ENCODE measurements at regions not wholly inside any gene's neighbourhood (a gene's known extent, or its start where the extent isn't known, plus 50 kb on each side); places are given as distances from the start of the nearest gene placed in this dataset.

- intact Hi-C loops (cut with micrococcal nuclease; ENCODE audit: unreplicated experiment) = no loop called here
- Histone ChIP-seq H3K4me3 (ENCODE audit: low read depth, low read length, poor library complexity, severe bottlenecking) (no peak overlapping the region), H4K20me1 (ENCODE audit: insufficient read depth, low read length) (no peaks in the 10 kb centered on the region), H3K27ac (ENCODE audit: low read depth, low read length, poor library complexity, severe bottlenecking) (no peak overlapping the region), H3K36me3 (ENCODE audit: insufficient read depth, low read length) (no peaks in the 10 kb centered on the region), H3K9me2 (ENCODE audit: insufficient read depth, low read length) (no peaks in the 10 kb centered on the region), H3K4me1 (ENCODE audit: insufficient read depth, low read length, poor library complexity, severe bottlenecking) (no peaks in the 10 kb centered on the region), H3K4me2 (ENCODE audit: low read length) (no peak overlapping the region), H2AFZ (ENCODE audit: low read length) (no peak overlapping the region), H3K9me3 (ENCODE audit: low read length) (no peaks in the 10 kb centered on the region), H3K79me2 (ENCODE audit: insufficient read depth, low read depth, low read length) (no peaks in the 10 kb centered on the region)
- no peak for DNase-seq (ENCODE audit: low spot score)
- ChIA-PET POLR2A (no interaction called here), CTCF (ENCODE audit: unreplicated experiment) (no interaction called here)
- TF ChIP-seq, protein P1, sequence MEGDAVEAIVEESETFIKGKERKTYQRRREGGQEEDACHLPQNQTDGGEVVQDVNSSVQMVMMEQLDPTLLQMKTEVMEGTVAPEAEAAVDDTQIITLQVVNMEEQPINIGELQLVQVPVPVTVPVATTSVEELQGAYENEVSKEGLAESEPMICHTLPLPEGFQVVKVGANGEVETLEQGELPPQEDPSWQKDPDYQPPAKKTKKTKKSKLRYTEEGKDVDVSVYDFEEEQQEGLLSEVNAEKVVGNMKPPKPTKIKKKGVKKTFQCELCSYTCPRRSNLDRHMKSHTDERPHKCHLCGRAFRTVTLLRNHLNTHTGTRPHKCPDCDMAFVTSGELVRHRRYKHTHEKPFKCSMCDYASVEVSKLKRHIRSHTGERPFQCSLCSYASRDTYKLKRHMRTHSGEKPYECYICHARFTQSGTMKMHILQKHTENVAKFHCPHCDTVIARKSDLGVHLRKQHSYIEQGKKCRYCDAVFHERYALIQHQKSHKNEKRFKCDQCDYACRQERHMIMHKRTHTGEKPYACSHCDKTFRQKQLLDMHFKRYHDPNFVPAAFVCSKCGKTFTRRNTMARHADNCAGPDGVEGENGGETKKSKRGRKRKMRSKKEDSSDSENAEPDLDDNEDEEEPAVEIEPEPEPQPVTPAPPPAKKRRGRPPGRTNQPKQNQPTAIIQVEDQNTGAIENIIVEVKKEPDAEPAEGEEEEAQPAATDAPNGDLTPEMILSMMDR (conservative IDR thresholded peaks at IDR 0.05; ENCODE audit: low read length) = no peak
- BruUV-seq (replicated peaks) = no TSS peak
Observed at GRCh38 chr4:119725011-119725410, 96.4 kb upstream of the PDE5A start.

GRCh38 chr4:119722670-119723069 is 94.1 kb upstream of the PDE5A start:
- POLR2A ChIA-PET = interaction anchor here (0.6 kb wide), 1 partner anchor 16 kb away, joined by 3 read pairs; no protein-coding TSS in a partner anchor
- H3K4me3 ChIP-seq (ENCODE audit: low read depth, low read length, poor library complexity, severe bottlenecking) = no peak overlapping the region

GRCh38 chr4:119721878-119722277 is 93.3 kb upstream of the PDE5A start:
- H3K9me3 ChIP-seq (ENCODE audit: low read length) = no peaks in the 10 kb centered on the region
- H2AFZ ChIP-seq (ENCODE audit: low read length) = no peak overlapping the region
- no peaks in the 10 kb centered on the region for H3K9me2 ChIP-seq (ENCODE audit: insufficient read depth, low read length)
- no peaks in the 10 kb centered on the region for H3K36me3 ChIP-seq (ENCODE audit: insufficient read depth, low read length)
- H3K4me3 ChIP-seq (ENCODE audit: low read depth, low read length, poor library complexity, severe bottlenecking) = no peak overlapping the region
- no peak overlapping the region for H3K4me2 ChIP-seq (ENCODE audit: low read length)
- TF ChIP-seq EZH2phosphoT487 (IDR thresholded peaks at IDR 0.05; ENCODE audit: borderline replicate concordance, low read depth, low read length) = no peak
- TF ChIP-seq, protein P1 (conservative IDR thresholded peaks at IDR 0.05; ENCODE audit: low read length) = no peak
- no peaks in the 10 kb centered on the region for H4K20me1 ChIP-seq (ENCODE audit: insufficient read depth, low read length)
- no peak overlapping the region for H3K27ac ChIP-seq (ENCODE audit: low read depth, low read length, poor library complexity, severe bottlenecking)
- intact Hi-C loops (cut with micrococcal nuclease; ENCODE audit: unreplicated experiment) = no loop called here
- CTCF ChIA-PET (ENCODE audit: unreplicated experiment) = no interaction called here
- H3K79me2 ChIP-seq (ENCODE audit: insufficient read depth, low read depth, low read length) = no peaks in the 10 kb centered on the region
- POLR2A ChIA-PET = interaction anchor here (0.6 kb wide), 1 partner anchor 122 kb away, joined by 4 read pairs; no protein-coding TSS in a partner anchor
- no peak for DNase-seq (ENCODE audit: low spot score)
- H3K4me1 ChIP-seq (ENCODE audit: insufficient read depth, low read length, poor library complexity, severe bottlenecking) = no peaks in the 10 kb centered on the region
- no TSS peak for BruUV-seq (replicated peaks)

More at GRCh38 chr4:119722670-119723069, 94.1 kb upstream of the PDE5A start:
- H3K4me1 ChIP-seq (ENCODE audit: insufficient read depth, low read length, poor library complexity, severe bottlenecking) = no peaks in the 10 kb centered on the region
- no TSS peak for BruUV-seq (replicated peaks)
- H3K9me3 ChIP-seq (ENCODE audit: low read length) = no peaks in the 10 kb centered on the region
- CTCF ChIA-PET (ENCODE audit: unreplicated experiment) = no interaction called here
- no peaks in the 10 kb centered on the region for H4K20me1 ChIP-seq (ENCODE audit: insufficient read depth, low read length)
- H3K36me3 ChIP-seq (ENCODE audit: insufficient read depth, low read length) = no peaks in the 10 kb centered on the region
- no peaks in the 10 kb centered on the region for H3K79me2 ChIP-seq (ENCODE audit: insufficient read depth, low read depth, low read length)
- H3K9me2 ChIP-seq (ENCODE audit: insufficient read depth, low read length) = no peaks in the 10 kb centered on the region
- TF ChIP-seq, protein P1 (conservative IDR thresholded peaks at IDR 0.05; ENCODE audit: low read length) = no peak
- no peak for TF ChIP-seq EZH2phosphoT487 (IDR thresholded peaks at IDR 0.05; ENCODE audit: borderline replicate concordance, low read depth, low read length)
- H3K27ac ChIP-seq (ENCODE audit: low read depth, low read length, poor library complexity, severe bottlenecking) = no peak overlapping the region
- H2AFZ ChIP-seq (ENCODE audit: low read length) = no peak overlapping the region
- H3K4me2 ChIP-seq (ENCODE audit: low read length) = no peak overlapping the region
- DNase-seq (ENCODE audit: low spot score) = no peak
- intact Hi-C loops (cut with micrococcal nuclease; ENCODE audit: unreplicated experiment) = no loop called here

Data from OCI-LY7 (cell line).